ENCODE measurements at regions not wholly inside any gene's neighbourhood (a gene's known extent, or its start where the extent isn't known, plus 50 kb on each side); places are given as distances from the start of the nearest gene placed in this dataset.

DNA sequence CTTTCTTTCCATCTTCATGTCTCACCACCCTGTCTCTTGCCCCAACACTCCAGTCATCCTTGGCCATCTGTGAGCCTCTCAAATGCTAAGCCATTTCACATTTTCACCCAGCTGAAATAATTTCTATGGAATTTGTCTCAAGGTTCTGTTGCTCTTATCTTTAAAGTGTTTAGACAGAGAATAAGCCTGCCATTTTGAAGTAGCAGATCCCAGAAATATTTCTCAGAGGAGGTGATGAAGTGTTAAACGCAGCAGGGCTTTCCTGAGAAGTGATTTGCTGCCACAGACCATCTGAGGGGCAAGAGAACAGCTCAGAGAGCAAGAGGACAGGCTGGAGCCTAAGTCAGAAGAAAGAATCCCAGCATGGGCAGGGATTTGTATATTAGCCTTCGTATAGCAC is 71.6 kb upstream of the CLMN start:
- TF ChIP-seq CTCF (IDR thresholded peaks at IDR 0.05): no peak
- no peak for TF ChIP-seq POLR2A (IDR thresholded peaks at IDR 0.05)

Data from uterus (tissue), 2 donors.